ENCODE measurements at regions not wholly inside any gene's neighbourhood (a gene's known extent, or its start where the extent isn't known, plus 50 kb on each side); places are given as distances from the start of the nearest gene placed in this dataset.

DNA sequence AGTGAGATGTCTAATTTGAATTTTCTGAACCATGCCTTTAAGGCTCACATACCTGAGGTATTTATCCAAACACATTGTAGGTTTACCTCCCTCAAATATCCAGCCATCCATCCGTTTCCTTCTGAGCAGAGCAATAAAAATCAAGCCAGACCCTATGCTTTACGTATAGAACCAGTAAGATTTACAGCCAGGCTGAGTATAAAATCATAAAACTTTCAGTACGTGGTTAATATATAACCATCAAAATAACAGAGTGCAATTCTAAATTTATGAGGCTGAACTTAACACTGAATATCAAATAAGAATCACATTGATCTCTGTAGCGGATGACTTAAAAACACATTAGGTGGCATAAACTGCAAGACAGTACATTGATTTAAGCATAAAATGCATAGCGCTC, 877.9 kb upstream of the WWC1 start:
- no peak for TF ChIP-seq POLR2AphosphoS5 (IDR thresholded peaks at IDR 0.05; ENCODE audit: borderline replicate concordance, low read depth, low read length)
- TF ChIP-seq EZH2 (IDR thresholded peaks at IDR 0.05), result no peak
- no peak for TF ChIP-seq FOXP2 (optimal IDR thresholded peaks at IDR 0.05; ENCODE audit: control extremely low read depth, extremely low read length, insufficient read depth)
